Pancreas (tissue), 10 donors: ENCODE measurements at regions not wholly inside any gene's neighbourhood (a gene's known extent, or its start where the extent isn't known, plus 50 kb on each side); places are given as distances from the start of the nearest gene placed in this dataset.

ENCODE experiments used
- ATAC-seq, 4 donors: fragments of 200-7000 bp; cut with Tn5 transposase; one replicate each; pipeline versions ENCODE4 v1.8.0 to v1.9.1; 2020; ENCODE audit warnings: mild to moderate bottlenecking in 4 of 4, moderate library complexity in 4 of 4
- DNase-seq, 6 donors: peaks; one replicate each; pipeline ENCODE4 v3.0.0-alpha.2; 2020
- FAIRE-seq: peaks from 2 replicates; lab custom pipeline; 2012; peaks lifted over from hg19 to GRCh38; lab: Jason Lieb, UNC
- H3K27ac ChIP-seq, 4 donors: fragments of 200-600 bp; sonication (generic); 1 replicate in 3 of 4; 2 replicates in 1 of 4; pipeline versions ENCODE4 v1.5.0 to v1.8.0; 2020
- H3K27me3 ChIP-seq, 4 donors: fragments of 200-600 bp; one replicate each; pipeline ENCODE4 v1.8.0; 2021
- H3K36me3 ChIP-seq, 3 donors: fragments of 200-600 bp; sonication (generic) in 1 of 3; one replicate each; pipeline versions ENCODE4 v1.5.0 to v1.8.0; 2020 to 2021
- H3K4me1 ChIP-seq, 3 donors: fragments of 200-600 bp; one replicate each; pipeline ENCODE4 v1.8.0; 2021
- H3K4me3 ChIP-seq, 4 donors: fragments of 200-600 bp; sonication (generic) in 2 of 4; one replicate each; pipeline versions ENCODE4 v1.5.0 to v1.8.0; 2020 to 2021
- H3K9me3 ChIP-seq, 4 donors: fragments of 200-600 bp; one replicate each; pipeline ENCODE4 v1.8.0; 2021
- WGBS, 2 donors: extraction: QIAGEN DNeasy Blood & Tissue Kit; methylation state at CpG; one replicate each; pipeline ENCODE4 v1.1.7; 2013; 5-methylcytosine and 5-hydroxymethylcytosine counted together
- intact Hi-C, 3 donors: fragments of 100-400 bp; cut with DNase I; formaldehyde crosslinking; loops; one replicate each; pipeline versions ENCODE4 v1.11.1 to v1.14.2; 2022
- TF ChIP-seq, protein P1 (sequence below), 4 donors: fragments of 200-600 bp; sonication (generic) in 3 of 4; IDR thresholded peaks; one replicate each; pipeline versions ENCODE4 v1.5.0 to v1.8.0; 2021; ENCODE audit warnings: antibody characterized with exemption in 4 of 4
- donor health status: healthy with polysubstance abuse.
- donor health status: DM: no; HTN: no; CAD: no; lungs with moderate emphysema.
- donor health status: DM: no; HTN: no; CAD: no.
- donor health status: control.
- donor health status: control.
- donor health status: Bipolar disorder and iron deficiency.
- donor health status: DM: yes; HTN: yes; CAD: no.
- donor health status: DM: no; HTN: no; CAD: no.
- donor health status: DM: no; HTN: no; CAD: no.
- donor health status: DM: yes; HTN: yes; CAD: no.

DNA sequence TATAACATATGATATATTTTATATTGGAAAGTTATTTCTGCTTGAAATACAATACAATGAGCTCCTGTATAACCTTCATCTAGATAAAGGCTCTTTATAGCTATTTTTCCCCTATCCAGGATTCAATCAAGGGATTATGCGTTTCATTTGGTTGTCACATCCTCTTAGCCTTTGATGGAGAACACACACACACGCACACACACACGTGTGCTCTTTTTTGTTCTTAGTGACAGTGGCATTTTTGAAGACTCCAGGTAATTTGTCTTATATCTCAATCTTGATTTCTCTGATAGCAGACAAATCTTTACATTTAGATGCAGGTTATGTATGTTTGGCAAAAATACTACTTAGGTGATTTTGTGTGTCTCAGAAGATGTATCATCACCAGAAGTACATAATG lies 144.2 kb upstream of the CEP126 start:
- WGBS, 2 donors: 62 to 75% methylated on average over 3 of the region's 3 CpGs
- intact Hi-C loops: no loop called here
- DNase-seq: no peak
- TF ChIP-seq, protein P1, sequence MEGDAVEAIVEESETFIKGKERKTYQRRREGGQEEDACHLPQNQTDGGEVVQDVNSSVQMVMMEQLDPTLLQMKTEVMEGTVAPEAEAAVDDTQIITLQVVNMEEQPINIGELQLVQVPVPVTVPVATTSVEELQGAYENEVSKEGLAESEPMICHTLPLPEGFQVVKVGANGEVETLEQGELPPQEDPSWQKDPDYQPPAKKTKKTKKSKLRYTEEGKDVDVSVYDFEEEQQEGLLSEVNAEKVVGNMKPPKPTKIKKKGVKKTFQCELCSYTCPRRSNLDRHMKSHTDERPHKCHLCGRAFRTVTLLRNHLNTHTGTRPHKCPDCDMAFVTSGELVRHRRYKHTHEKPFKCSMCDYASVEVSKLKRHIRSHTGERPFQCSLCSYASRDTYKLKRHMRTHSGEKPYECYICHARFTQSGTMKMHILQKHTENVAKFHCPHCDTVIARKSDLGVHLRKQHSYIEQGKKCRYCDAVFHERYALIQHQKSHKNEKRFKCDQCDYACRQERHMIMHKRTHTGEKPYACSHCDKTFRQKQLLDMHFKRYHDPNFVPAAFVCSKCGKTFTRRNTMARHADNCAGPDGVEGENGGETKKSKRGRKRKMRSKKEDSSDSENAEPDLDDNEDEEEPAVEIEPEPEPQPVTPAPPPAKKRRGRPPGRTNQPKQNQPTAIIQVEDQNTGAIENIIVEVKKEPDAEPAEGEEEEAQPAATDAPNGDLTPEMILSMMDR (IDR thresholded peaks at IDR 0.05): no peak
- ATAC-seq: no peak
- no peaks in the 10 kb centered on the region for H3K4me1 ChIP-seq
- H3K27me3 ChIP-seq: no peaks in the 10 kb centered on the region
- no peak for FAIRE-seq
- H3K27ac ChIP-seq: no peak overlapping the region
- no peaks in the 10 kb centered on the region for H3K36me3 ChIP-seq
- no peak overlapping the region for H3K4me3 ChIP-seq
- H3K9me3 ChIP-seq: no peaks in the 10 kb centered on the region

- Histone ChIP-seq H3K4me3 (no peak overlapping the region), H3K9me3 (no peaks in the 10 kb centered on the region), H3K36me3 (no peaks in the 10 kb centered on the region), H3K4me1 (no peaks in the 10 kb centered on the region), H3K27me3 (no peaks in the 10 kb centered on the region), H3K27ac (no peak overlapping the region)
- DNase-seq: no peak
- 53% methylated on average over 3 of the region's 3 CpGs for WGBS, 2 donors
- intact Hi-C loops: no loop called here
- ATAC-seq: peak in 1 of 4 donors; percentile 22
- TF ChIP-seq, protein P1 (IDR thresholded peaks at IDR 0.05): no peak
- no peak for FAIRE-seq
Measured at GRCh38 chr11:101765932-101766331, 148.9 kb upstream of the CEP126 start.

DNA sequence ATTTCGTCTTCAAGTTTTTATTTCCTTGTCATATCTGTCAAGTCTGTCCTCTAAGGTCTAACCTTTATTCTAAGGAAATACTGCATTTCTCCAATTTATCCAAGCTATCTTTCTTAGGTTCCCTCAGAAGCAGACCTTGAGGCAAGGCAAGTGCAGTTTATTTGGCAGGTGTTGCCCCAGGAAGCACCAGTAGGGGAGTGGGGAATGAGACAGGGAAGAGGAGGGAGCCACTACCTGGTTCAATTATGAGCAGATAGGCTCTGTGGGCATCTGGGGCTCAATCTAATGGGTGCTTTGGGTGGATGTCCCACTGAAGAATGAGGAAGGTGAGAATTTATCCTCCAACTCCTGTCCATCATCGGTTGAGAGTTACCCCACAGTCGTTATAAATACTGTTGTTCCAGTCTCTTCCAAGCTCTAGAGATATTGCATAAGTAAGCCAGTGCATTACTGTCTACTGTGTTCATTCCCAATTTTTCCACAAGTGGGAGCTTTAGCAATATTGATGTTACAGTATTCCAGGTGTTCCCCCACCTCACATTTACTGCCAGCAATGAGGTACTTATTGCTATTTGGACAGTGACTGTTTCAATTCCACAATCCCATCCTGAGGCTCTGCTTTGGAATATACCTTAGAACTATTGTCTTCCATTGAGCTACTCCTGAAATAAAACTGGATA lies 154.9 kb upstream of the CEP126 start:
- no peaks in the 10 kb centered on the region for H3K27me3 ChIP-seq
- WGBS, 2 donors: 61 to 76% methylated on average over 3 of the region's 3 CpGs

DNA sequence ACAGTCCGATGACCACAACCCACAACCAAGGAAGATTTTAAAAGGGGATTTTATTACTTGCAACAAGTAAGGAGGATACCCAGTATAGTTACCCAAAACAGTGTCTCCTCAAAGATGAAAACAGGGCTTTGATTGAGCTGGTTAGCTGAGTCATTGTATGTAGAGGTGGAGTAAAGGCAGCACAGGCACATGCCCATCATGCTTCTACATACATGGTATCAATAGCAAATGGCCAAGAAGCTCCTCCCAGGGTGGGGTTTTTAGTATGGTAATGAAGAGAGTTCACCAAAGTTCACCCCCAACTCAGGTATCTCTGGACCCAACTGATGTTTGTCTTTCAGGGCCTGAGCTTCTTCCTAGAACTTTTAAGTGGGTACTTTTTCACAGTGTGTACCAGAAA lies 157.1 kb upstream of the CEP126 start:
- DNase-seq (no peak), ATAC-seq (no peak), FAIRE-seq (no peak)
- no peak overlapping the region for H3K27ac ChIP-seq
- no peaks in the 10 kb centered on the region for H3K27me3 ChIP-seq
- H3K36me3 ChIP-seq: no peaks in the 10 kb centered on the region
- no peak overlapping the region for H3K4me3 ChIP-seq
- TF ChIP-seq, protein P1 (IDR thresholded peaks at IDR 0.05): no peak
- no peaks in the 10 kb centered on the region for H3K4me1 ChIP-seq
- no peaks in the 10 kb centered on the region for H3K9me3 ChIP-seq
- 52 to 76% methylated on average over 1 of the region's 1 CpG for WGBS, 2 donors
- intact Hi-C loops: no loop called here

More for the DNA sequence above, 154.9 kb upstream of the CEP126 start:
- DNase-seq (no peak), FAIRE-seq (no peak), ATAC-seq (no peak)
- H3K9me3 ChIP-seq: no peaks in the 10 kb centered on the region
- no peaks in the 10 kb centered on the region for H3K36me3 ChIP-seq
- TF ChIP-seq, protein P1 (IDR thresholded peaks at IDR 0.05): no peak
- intact Hi-C loops: no loop called here
- H3K27ac ChIP-seq: no peak overlapping the region
- no peak overlapping the region for H3K4me3 ChIP-seq
- H3K4me1 ChIP-seq: no peaks in the 10 kb centered on the region

GRCh38 chr11:101748572-101749344 lies 165.0 kb upstream of the TRPC6 start:
- no peaks in the 10 kb centered on the region for H3K36me3 ChIP-seq
- H3K9me3 ChIP-seq: no peaks in the 10 kb centered on the region
- ATAC-seq (no peak), DNase-seq (no peak), FAIRE-seq (no peak)
- TF ChIP-seq, protein P1 (IDR thresholded peaks at IDR 0.05): no peak
- peaks cover 5 to 10% (median 6%) of the 10 kb centered on the region in 3 donors for H3K4me1 ChIP-seq
- H3K27me3 ChIP-seq: no peaks in the 10 kb centered on the region
- intact Hi-C loops: no loop called here
- H3K27ac ChIP-seq: no peak overlapping the region
- H3K4me3 ChIP-seq: no peak overlapping the region
- 40 to 44% methylated on average over 3 of the region's 3 CpGs for WGBS, 2 donors
